ENCODE measurements at regions not wholly inside any gene's neighbourhood (a gene's known extent, or its start where the extent isn't known, plus 50 kb on each side); places are given as distances from the start of the nearest gene placed in this dataset.

GRCh38 chr9:84174486-84174885 lies 166.1 kb downstream of the SLC28A3 start:
- H3K36me3 ChIP-seq (ENCODE audit: low read depth, low read length): no peaks in the 10 kb centered on the region
- ATAC-seq (no peak), DNase-seq (no peak)
- no TSS peak for BruUV-seq (replicated peaks)
- H3K4me1 ChIP-seq (ENCODE audit: insufficient read depth, low read length): peaks cover 3% of the 10 kb centered on the region; the same call in 1 of the 2 replicates
- no peaks in the 10 kb centered on the region for H3K9me2 ChIP-seq (replicated peaks; ENCODE audit: low read length)
- H3K4me3 ChIP-seq (ENCODE audit: low read length): no peak overlapping the region
- H3K27ac ChIP-seq (ENCODE audit: low read length): no peak overlapping the region
- POLR2A ChIA-PET (ENCODE audit: unreplicated experiment): no interaction called here
- H3K9ac ChIP-seq (ENCODE audit: low read length): no peak overlapping the region
- 0 out of 2 replicates have a peak, but pooled peaks cover 8% of the 10 kb centered on the region for H3K27me3 ChIP-seq (ENCODE audit: low read length)
- CTCF ChIA-PET: no interaction called here
- no peaks in the 10 kb centered on the region for H3K79me2 ChIP-seq (ENCODE audit: low read length)
- no peaks in the 10 kb centered on the region for H4K20me1 ChIP-seq (ENCODE audit: low read length)
- H3K9me3 ChIP-seq (ENCODE audit: low read length): no peaks in the 10 kb centered on the region
- intact Hi-C loops (cut with micrococcal nuclease): loop anchor here (5.0 kb wide), 1 partner anchor 182 kb away; no protein-coding TSS in a partner anchor
- no peaks in the 10 kb centered on the region for H3F3A ChIP-seq (ENCODE audit: low read length, unreplicated experiment)
- H3K4me2 ChIP-seq (ENCODE audit: low read length): no peak overlapping the region
- H2AFZ ChIP-seq (ENCODE audit: low read length): no peak overlapping the region
- no peak for TF ChIP-seq EZH2phosphoT487 (IDR thresholded peaks at IDR 0.05; ENCODE audit: borderline replicate concordance, low read length)

- no peaks in the 10 kb centered on the region for H3F3A ChIP-seq (ENCODE audit: low read length, unreplicated experiment)
- no peak overlapping the region for H3K27ac ChIP-seq (ENCODE audit: low read length)
- 0 out of 2 replicates have a peak, but pooled peaks cover 8% of the 10 kb centered on the region for H3K27me3 ChIP-seq (ENCODE audit: low read length)
- no peak overlapping the region for H3K4me3 ChIP-seq (ENCODE audit: low read length)
- H3K9me2 ChIP-seq (replicated peaks; ENCODE audit: low read length): no peaks in the 10 kb centered on the region
- H2AFZ ChIP-seq (ENCODE audit: low read length): no peak overlapping the region
- H3K79me2 ChIP-seq (ENCODE audit: low read length): no peaks in the 10 kb centered on the region
- BruUV-seq (replicated peaks): no TSS peak
- H3K9me3 ChIP-seq (ENCODE audit: low read length): no peaks in the 10 kb centered on the region
- no peaks in the 10 kb centered on the region for H4K20me1 ChIP-seq (ENCODE audit: low read length)
- intact Hi-C loops (cut with micrococcal nuclease): no loop called here
- ChIA-PET POLR2A (ENCODE audit: unreplicated experiment) (no interaction called here), CTCF (no interaction called here)
- no peaks in the 10 kb centered on the region for H3K36me3 ChIP-seq (ENCODE audit: low read depth, low read length)
- H3K4me2 ChIP-seq (ENCODE audit: low read length): no peak overlapping the region
- ATAC-seq (no peak), DNase-seq (no peak)
- H3K9ac ChIP-seq (ENCODE audit: low read length): no peak overlapping the region
- H3K4me1 ChIP-seq (ENCODE audit: insufficient read depth, low read length): peaks cover 11% of the 10 kb centered on the region
- no peak for TF ChIP-seq EZH2phosphoT487 (IDR thresholded peaks at IDR 0.05; ENCODE audit: borderline replicate concordance, low read length)
- TF ChIP-seq CTCF (conservative IDR thresholded peaks at IDR 0.05; ENCODE audit: low read depth, low read length): no peak
- TF ChIP-seq EZH2 (IDR thresholded peaks at IDR 0.05; ENCODE audit: low read length, unreplicated experiment): no peak
Observed at GRCh38 chr9:84177407-84177806, 163.2 kb downstream of the SLC28A3 start.

GRCh38 chr9:84179531-84179930 lies 161.0 kb downstream of the SLC28A3 start:
- Histone ChIP-seq H3K4me1 (ENCODE audit: insufficient read depth, low read length) (peaks cover 11% of the 10 kb centered on the region), H3K4me2 (ENCODE audit: low read length) (no peak overlapping the region), H3K9me2 (replicated peaks; ENCODE audit: low read length) (no peaks in the 10 kb centered on the region), H3K27ac (ENCODE audit: low read length) (no peak overlapping the region), H3K9me3 (ENCODE audit: low read length) (no peaks in the 10 kb centered on the region), H3K9ac (ENCODE audit: low read length) (no peak overlapping the region), H3K4me3 (ENCODE audit: low read length) (no peak overlapping the region), H4K20me1 (ENCODE audit: low read length) (no peaks in the 10 kb centered on the region), H3K27me3 (ENCODE audit: low read length) (0 out of 2 replicates have a peak, but pooled peaks cover 8% of the 10 kb centered on the region), H3K79me2 (ENCODE audit: low read length) (no peaks in the 10 kb centered on the region), H3K36me3 (ENCODE audit: low read depth, low read length) (no peaks in the 10 kb centered on the region), H2AFZ (ENCODE audit: low read length) (no peak overlapping the region), H3F3A (ENCODE audit: low read length, unreplicated experiment) (no peaks in the 10 kb centered on the region)
- POLR2A ChIA-PET (ENCODE audit: unreplicated experiment): no interaction called here
- intact Hi-C loops (cut with micrococcal nuclease): no loop called here
- CTCF ChIA-PET: no interaction called here
- no peak for ATAC-seq
- DNase-seq: no peak
- TF ChIP-seq EZH2phosphoT487 (IDR thresholded peaks at IDR 0.05; ENCODE audit: borderline replicate concordance, low read length): no peak
- TF ChIP-seq EZH2 (IDR thresholded peaks at IDR 0.05; ENCODE audit: low read length, unreplicated experiment): no peak
- no peak for TF ChIP-seq CTCF (conservative IDR thresholded peaks at IDR 0.05; ENCODE audit: low read depth, low read length)
- no TSS peak for BruUV-seq (replicated peaks)
